ENCODE measurements at regions not wholly inside any gene's neighbourhood (a gene's known extent, or its start where the extent isn't known, plus 50 kb on each side); places are given as distances from the start of the nearest gene placed in this dataset.
"Not testable (repeated sequence)": the region's sequence is repeated elsewhere in the genome, so short reads cannot be mapped to it uniquely, and the experiment has no call there.

DNA sequence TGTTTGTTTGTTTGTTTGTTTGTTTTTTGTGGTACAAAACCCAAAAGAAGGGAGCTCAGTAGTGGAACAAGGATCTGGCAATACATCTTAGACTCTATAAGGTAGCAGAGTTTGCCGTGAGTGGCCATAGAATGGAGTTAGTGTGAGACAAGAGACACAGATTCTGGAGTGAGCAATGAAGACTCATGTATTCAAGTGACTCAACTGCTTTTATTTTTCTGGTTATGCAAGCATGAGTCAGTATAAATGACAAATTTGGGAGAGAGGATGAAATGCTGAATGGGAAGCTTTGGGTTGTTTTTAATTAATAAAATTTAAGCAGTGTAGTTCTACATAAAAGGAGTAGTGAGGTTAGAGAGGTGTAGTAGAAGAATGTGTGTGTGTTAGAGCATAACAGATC lies 143.6 kb upstream of the ANO5 start:
- no peak for DNase-seq

DNA sequence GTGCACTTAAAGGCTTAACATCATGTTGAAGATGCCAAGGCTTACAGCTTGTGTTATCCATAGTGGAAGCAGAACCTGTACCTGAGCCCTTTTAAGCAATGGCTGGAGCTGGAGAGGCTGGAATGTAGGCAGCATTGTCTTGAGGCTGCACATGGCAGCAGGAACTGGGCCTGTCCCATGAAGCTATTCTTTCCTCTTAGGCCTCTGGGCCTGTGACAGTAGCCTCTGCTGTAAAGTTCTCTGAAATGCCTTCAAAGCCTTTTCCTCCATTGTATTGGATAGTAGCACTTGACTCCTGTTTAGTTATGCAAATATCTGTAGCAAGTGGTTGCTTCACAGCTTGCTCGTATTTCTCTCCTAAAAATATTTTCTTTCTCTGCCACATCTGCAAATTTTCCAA lies 127.4 kb upstream of the ANO5 start:
- DNase-seq = no peak

DNA sequence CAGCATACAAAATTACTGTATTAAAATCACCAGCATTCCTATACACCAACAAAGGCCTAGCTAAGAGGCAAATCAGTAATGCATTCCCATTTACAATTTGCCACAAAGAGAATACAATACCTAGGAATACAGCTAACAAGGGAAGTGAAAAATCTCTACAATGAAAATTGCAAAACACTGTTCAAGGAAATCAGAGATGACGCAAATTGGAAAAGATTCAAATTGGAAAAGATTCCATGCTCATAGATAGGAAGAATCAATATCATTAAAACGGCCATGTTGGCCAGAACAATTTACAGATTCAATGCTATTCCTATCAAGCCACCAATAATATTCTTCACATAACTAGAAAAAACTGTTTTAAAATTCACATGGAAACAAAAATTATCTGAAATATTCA lies 123.0 kb upstream of the ANO5 start:
- DNase-seq = no peak

DNA sequence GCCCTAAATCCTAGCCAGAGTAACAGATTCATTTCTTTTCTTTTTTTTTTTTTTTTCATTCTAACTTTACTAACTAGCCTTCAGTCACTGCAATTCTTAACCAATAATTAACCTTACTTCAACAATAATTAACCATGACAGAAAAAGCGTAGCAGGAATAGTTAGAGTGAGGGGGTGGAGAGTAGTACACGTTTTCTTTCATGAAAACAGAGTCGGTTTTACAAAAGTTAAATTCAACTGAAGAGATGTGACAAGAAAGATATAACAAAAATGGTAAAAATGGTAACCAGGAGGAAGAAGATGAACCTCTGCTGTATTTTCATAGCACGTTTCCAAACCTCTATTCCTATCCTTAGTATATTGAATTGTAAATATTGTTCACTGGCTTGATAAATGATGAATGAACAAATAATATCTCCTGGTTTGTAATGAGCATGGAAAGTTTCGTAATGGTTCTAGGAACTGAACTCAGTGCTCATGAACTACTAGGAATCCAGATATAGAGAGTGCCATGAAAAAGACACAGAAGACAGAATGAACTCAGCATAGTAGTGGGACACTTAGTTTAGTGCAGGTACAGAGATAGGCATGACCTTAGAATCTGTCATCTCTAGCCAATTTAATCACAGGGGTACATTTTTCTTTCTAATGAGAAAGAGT lies 116.5 kb upstream of the ANO5 start:
- DNase-seq = peak; percentile 37

DNA sequence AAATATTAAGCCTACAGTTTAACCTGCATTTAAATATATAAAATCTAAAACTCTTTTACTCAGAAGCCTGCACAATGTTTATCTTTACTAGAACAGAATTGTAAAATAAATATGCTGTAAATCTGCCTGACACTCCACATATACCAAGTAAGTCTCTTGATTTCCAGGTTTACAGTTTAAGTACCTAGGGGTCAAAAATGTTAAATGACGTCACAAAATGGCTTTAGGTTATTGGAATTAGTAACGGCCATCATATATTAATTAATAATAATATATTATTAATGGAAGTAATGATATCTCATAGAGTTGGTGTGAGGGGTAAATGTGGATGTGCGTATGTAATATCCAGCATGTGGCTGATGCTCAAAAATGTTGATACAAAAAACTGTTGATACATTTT lies 114.8 kb upstream of the ANO5 start:
- DNase-seq = no peak

DNA sequence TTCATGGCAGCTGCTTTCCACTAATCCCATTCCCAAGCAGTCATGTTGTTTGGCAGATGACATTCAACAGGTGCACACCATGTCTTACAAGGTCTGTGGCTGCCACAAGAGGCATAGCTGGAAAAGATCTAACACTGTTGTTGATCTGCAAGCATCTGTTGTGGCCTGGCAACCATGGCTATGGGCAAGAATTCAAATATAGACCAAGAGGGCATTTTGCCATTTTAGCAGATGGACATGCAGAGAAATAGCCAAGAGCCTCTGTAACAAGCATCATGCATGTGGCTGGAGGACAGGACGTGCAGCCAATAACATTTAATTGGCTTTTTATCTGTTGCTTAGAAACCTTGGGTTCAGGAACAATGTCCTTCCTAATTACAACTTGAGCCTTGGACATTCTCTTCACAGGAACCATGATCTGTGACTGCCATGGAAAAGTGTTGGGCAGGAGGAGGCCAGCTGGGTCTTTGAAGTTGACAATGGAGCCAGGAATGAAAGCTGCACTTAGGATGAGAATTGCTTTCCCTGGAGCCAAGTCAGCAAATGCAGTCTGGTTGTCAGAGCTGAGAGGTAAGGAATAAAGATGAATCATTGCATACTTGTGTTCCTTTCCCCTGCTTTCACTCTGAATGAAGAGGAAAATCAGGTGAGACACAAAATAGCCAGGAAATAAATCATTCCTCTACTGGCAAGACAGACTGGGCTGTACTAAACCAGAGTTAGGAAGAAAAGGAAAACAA lies 113.6 kb upstream of the ANO5 start:
- DNase-seq = no peak

DNA sequence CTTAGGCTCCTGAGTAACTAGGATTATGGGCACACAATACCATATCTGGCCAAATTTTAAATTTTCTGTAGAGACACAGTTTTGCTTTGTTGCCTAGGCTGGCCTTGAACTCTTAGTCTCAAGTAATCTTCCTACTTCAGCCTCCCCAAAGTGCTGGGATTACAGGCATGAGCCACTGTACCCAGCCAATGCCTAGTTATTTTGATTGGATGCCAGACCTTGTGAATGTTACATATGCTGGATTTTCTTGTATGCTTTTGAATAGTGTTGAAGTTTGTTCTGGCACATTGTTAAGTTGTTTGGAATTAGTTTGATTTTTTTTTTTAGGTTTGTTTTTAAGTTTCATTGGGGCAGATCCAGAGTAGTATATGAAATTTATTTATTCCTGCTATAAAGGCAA lies 110.7 kb upstream of the ANO5 start:
- DNase-seq = no peak

DNA sequence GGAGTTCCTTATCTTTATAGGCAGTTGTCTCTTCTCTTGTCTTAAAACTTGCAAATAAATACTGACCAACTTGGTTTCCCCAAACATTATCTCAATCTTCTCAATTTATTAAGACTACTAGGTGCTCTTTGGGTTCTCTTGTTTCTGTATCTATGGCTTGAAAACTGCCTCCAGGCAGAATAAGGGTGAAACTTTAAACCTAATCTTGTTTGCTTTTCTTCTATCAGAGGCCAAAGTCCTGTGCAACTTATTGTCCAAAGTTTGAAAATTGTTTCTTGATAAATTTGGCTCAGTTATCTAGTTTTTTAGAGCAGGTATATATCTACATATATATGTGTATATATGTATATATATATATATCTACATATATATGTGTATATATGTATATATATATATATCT lies 110.1 kb upstream of the ANO5 start:
- no peak for DNase-seq

DNA sequence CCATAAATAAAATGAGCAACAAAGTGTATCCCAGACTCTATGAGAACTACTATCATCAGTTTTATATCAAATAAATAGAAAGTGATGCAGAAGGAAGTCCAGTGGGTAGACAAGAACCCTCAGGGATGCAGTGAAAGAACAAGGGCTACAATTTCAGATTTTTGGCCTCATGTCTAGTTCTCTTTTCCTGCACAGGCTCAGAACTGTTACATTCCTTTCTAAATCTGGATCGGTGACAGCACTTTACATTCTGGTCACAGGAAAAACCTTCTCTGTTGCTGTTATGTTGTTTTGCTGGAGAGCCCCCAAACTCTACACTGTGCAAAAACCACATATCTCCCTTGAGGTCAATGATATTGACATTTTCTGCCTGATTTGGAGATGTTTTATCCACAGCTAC lies 108.8 kb upstream of the ANO5 start:
- no peak for DNase-seq

DNA sequence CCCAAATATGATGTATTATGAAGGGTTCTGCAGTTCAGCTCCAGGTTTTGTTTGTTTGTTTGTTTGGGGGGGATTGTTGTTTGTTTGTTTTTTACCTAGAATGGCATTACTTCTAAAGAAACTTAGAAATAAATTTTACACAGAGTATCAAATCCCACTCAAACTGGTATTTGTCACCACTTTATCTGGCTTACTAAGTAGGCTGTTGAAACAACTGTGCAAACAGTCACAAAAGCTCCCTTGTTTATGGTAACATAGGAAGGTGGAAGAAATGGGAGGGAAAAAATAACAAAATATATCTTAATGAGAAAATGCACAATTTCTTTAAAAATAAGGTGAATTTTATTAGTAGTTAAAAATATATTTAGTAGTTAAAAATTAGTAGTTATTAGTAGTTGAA lies 108.3 kb upstream of the ANO5 start:
- DNase-seq = no peak

DNA sequence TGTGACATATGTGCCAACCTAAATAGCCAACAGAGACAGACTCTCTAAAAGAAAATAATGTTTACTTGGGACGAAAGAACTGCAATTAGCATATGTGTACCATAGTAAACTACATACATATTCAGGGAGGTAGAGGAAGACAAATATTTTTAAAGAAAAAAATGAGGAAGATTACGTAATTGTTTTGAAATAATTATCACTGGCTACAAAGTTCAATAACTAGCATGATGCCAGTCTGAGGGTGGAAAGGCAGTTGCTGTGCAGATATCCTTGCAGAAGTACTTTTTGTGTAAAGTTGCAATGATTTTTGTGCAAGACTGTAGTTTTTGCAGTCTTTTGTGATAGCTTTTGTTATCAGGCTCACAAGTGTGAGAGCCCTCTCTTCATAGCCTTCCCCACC lies 103.3 kb upstream of the ANO5 start:
- no peak for DNase-seq

DNA sequence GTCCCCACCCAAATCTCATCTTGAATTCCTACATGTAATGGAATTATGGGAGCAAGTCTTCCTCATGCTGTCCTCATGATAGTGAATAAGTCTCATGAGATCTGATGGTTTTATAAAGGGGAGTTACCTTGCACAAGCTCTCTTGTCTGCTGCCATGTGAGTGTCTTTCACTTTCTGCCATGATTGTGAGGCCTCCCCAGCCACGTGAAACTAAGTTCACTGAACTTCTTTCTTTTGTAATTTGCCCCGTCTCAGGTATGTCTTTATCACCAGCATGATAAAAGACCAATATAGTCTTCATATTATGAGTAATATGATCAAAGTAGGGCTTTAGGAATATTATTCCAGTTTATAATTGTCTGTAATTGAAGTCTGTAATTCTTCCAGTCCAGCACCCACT lies 86.3 kb upstream of the ANO5 start:
- no peak for DNase-seq

DNA sequence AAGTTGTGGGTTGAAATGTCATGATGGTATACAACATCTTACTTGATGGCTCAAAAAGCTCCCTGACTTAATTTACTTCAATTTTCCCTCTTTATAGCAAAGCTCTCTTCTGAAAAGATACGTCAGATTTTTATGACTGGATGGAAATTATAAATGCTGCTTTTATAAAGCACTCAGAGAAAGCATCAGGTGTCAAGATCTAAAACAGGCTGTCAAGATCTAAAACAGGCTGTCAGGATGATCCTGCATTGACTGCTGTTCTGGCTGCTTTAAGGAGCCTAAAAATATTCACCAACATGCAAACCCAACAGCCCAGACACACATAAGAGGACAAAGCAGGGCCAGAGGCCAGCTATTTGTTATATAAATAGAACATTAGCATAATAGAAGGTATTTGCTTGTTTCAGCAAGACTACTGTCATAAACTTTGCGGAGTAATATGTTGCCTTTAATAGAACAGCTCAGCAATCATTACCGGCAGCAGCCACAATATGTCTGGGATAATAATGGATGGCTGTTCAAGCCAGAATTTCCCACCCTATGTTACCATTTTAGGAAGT lies 77.3 kb upstream of the ANO5 start:
- DNase-seq = no peak

DNA sequence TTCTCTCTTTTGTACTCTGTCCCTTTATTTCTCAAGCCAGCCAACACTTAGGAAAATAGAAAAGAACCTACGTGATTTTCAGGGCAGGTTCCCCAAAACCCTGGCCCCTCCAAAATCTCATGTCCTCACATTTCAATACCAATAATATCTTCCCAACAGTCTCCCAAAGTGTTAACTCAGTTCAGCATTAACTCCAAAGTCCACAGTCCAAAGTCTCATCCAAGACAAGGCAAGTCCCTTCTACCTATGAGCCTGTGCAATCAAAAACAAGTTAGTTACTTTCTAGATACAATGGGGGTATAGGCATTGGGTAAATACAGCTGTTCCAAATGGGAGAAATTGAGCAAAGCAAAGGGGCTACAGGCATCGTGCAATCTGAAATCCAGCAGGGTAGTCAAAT lies 64.9 kb upstream of the ANO5 start:
- DNase-seq = not testable (repeated sequence)

DNA sequence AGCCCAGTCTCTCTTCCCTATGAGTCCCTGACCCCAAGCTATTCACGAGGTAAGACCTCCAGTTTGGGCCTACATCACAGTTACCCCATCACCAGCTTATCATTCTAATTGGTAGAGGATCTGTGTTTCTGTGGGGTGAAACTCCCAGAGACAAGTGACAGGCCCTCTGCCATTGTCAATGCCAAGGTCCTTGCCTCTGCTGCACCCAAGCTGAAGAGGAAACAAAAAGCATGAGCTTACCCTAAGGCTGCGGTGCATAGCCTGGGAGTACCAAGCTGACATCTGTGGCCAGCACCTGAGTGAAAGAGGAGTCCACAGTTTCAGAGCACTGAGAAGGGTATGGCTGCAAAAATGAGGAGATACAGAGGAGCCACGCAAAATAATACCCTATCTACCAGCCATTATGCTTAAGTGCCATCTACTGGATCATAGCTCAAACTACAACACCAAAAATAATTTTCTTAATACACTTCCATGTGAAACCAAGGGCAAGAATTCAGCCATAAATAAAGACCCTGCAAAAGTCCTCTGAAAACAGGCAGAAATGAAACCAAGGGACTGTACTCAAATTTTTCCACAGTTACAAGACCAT lies 62.3 kb upstream of the ANO5 start:
- no peak for DNase-seq

DNA sequence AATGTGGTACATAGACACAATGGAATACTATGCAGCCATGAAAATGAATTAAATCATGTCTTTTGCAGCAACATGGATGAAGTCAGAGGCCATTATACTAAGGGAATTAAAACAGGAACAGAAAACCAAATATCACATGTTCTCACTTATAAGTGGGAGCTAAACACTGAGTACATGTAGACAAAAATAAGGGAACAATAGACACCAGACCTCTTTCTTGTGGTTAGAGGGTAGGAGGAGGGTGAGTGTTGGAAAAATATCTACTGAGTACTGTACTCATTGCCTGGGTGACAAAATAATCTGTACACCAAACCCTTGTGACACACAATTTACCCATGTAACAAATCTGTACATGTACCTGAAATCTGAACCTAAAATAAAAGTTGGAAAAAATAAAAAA lies 59.1 kb upstream of the ANO5 start:
- DNase-seq = no peak

DNA sequence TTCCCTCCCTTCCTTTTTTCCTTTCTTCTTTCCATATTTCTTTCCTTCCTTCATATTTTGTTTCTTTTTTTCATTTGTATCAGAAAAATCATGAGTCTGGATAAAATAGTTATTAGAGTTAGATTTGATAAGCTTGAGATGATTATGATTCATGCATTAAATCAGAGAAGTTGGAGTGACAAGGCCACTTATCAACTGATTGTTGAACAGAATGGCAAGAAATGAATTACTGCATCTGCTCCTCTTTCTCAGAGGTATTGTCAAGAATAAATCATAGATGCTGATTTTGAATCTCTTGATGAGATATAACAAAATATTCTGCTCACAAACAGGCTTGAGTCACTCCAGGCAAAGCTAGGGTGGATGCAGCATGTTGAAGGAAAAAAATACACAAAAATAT lies 54.6 kb upstream of the ANO5 start:
- DNase-seq = no peak

Measured in renal pelvis (tissue), 1 donor.